Type B pancreatic cell (in vitro differentiated cells): ENCODE measurements at regions not wholly inside any gene's neighbourhood (a gene's known extent, or its start where the extent isn't known, plus 50 kb on each side); places are given as distances from the start of the nearest gene placed in this dataset.

Experiments
- DNase-seq: peaks from one replicate; pipeline ENCODE4 v3.0.0; 2021; ENCODE audit warnings: mixed read lengths; ENCODE audit not compliant: unreplicated experiment; ENCODE audit errors: extremely low spot score
- H3K27ac Mint-ChIP-seq: 2 replicates; pipeline ENCODE4 v1.8.0; 2021; ENCODE audit warnings: mild to moderate bottlenecking, mixed read lengths
- H3K27me3 Mint-ChIP-seq: 2 replicates; pipeline ENCODE4 v1.8.0; 2021; ENCODE audit warnings: mixed read lengths
- H3K36me3 Mint-ChIP-seq: 2 replicates; pipeline ENCODE4 v1.8.0; 2021; ENCODE audit warnings: mixed read lengths
- H3K4me1 Mint-ChIP-seq: one replicate; pipeline ENCODE4 v1.8.0; 2021; ENCODE audit warnings: mixed read lengths; ENCODE audit not compliant: unreplicated experiment
- H3K4me3 Mint-ChIP-seq: 2 replicates; pipeline ENCODE4 v1.8.0; 2021; ENCODE audit warnings: mild to moderate bottlenecking, mixed read lengths
- H3K9me3 Mint-ChIP-seq: 2 replicates; pipeline ENCODE4 v1.8.0; 2021; ENCODE audit warnings: mixed read lengths
- TF ChIP-seq, protein P1 (sequence below): fragments of 200-600 bp; sonication (generic); conservative IDR thresholded peaks from 2 replicates; pipeline ENCODE4 v1.5.0; 2021; ENCODE audit warnings: antibody characterized with exemption, mild to moderate bottlenecking

DNA sequence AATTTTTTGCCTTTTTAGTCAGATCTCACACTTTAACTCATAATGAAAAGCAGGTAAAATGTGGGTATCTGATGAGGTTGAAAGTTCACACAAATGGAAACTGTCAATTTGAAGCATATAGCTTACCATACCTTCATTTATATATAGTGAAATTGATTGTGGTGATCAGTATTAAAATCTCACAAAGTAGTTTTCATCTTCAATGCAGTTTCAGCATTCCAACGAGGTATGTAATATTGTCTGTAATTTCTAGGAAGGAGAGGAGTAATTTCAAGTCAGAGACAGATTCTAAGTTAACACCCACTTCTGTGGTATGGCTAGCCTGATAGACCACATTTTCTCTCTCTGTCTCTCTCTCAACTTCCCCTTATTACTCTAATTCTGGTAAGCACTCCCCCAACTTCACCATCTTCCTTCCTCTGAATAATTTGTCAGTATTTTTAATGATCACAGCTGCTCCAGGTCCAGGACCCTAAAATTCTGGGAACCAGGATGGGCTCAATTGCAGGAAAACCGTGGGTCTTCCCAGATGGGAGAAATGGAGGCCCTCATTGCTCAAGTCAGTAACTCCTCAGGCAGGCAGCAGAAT is 455.7 kb downstream of the FGF9 start:
- H3K36me3 Mint-ChIP-seq: no peaks in the 10 kb centered on the region
- no peak for DNase-seq
- TF ChIP-seq, protein P1, sequence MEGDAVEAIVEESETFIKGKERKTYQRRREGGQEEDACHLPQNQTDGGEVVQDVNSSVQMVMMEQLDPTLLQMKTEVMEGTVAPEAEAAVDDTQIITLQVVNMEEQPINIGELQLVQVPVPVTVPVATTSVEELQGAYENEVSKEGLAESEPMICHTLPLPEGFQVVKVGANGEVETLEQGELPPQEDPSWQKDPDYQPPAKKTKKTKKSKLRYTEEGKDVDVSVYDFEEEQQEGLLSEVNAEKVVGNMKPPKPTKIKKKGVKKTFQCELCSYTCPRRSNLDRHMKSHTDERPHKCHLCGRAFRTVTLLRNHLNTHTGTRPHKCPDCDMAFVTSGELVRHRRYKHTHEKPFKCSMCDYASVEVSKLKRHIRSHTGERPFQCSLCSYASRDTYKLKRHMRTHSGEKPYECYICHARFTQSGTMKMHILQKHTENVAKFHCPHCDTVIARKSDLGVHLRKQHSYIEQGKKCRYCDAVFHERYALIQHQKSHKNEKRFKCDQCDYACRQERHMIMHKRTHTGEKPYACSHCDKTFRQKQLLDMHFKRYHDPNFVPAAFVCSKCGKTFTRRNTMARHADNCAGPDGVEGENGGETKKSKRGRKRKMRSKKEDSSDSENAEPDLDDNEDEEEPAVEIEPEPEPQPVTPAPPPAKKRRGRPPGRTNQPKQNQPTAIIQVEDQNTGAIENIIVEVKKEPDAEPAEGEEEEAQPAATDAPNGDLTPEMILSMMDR: no peak
- no peaks in the 10 kb centered on the region for H3K4me1 Mint-ChIP-seq
- H3K27me3 Mint-ChIP-seq: no peaks in the 10 kb centered on the region
- no peak overlapping the region for H3K4me3 Mint-ChIP-seq
- no peak overlapping the region for H3K27ac Mint-ChIP-seq
- no peaks in the 10 kb centered on the region for H3K9me3 Mint-ChIP-seq

DNA sequence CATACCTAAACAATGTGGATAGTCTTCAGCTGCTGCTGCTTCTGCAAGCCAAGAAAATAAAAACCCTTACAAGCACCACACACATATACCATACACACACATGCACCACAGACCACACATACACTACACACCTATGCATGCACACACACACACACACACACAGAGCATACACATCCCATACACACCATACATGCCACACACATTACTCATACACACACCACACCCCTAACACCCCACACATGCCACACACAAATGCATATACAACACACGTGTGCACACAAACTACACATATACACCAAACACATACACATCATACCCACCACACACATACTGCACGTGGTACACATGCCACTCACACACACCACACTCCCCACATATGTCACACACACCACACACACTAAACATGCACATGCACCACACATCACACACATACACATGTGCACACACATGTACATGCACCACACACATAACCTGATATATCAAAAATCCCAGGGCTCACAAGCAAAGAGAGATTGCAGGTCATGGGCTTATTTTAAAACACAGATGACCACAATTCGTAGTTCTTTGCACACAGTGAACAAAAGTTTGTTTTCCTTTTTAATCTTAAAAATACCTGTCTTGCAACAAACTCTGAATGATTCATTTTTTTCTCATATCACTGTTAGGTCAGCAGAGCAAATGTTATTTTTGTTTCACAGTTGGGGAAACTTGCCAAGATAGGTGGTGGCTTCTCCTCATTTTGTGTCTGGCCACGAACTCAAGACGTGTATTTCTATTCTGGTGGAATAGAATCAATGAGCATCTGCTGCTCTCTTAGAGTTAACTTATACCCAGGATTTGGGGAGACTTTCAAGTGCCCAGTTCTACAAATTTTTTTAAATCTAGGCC is 456.6 kb downstream of the FGF9 start:
- TF ChIP-seq, protein P1: no peak
- no peaks in the 10 kb centered on the region for H3K9me3 Mint-ChIP-seq
- no peak overlapping the region for H3K27ac Mint-ChIP-seq
- H3K4me1 Mint-ChIP-seq: no peaks in the 10 kb centered on the region
- H3K27me3 Mint-ChIP-seq: no peaks in the 10 kb centered on the region
- H3K36me3 Mint-ChIP-seq: no peaks in the 10 kb centered on the region
- no peak for DNase-seq
- H3K4me3 Mint-ChIP-seq: peak overlapping the region; percentile 5

DNA sequence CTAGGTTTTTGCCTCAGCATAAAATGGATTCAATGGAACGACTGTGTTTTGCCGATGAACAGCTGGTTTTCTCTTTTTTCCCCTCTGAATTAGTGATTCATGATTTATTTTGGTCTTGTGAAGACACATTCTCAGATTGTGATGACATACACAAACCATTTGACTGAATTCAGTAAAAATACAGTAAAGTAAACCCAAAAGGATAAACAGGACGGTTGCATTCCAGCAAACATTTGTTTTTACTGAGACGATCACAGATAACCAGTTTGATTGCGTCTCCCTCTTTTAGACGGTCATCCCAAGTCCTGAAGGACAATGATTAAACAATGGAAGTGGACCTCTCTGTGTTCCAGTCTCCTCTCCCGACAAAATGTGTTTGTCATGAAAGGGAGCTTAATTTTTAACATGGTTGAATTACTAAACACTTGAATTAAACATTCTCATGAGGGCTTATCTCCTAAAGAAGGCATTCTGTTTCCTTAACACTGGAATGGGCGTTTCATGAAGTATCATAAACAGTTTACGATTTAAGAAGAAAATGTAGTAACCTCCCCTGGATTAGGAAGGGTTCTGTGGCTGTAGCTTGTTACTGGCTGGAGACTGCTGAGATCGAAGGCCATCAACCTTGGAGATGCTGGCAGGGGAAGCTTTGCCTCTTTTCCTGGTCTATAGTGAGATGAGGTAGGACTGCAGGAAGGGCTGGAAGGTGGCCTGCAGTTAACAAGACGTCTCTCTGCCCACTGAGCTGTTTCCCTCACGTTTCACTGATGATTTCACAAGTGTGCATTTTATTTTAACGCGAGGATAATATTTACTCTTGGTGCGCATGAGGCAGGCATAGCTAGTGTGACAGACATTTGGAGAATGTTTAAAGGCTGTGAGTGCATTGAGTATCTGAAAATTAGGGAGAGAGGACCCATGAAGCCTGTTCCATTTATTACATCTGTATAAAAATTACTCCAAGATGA is 457.9 kb downstream of the FGF9 start:
- TF ChIP-seq, protein P1: no peak
- Mint-ChIP-seq H3K9me3 (no peaks in the 10 kb centered on the region), H3K4me1 (no peaks in the 10 kb centered on the region), H3K27ac (no peak overlapping the region), H3K27me3 (no peaks in the 10 kb centered on the region), H3K36me3 (no peaks in the 10 kb centered on the region), H3K4me3 (no peak overlapping the region)
- DNase-seq: no peak

DNA sequence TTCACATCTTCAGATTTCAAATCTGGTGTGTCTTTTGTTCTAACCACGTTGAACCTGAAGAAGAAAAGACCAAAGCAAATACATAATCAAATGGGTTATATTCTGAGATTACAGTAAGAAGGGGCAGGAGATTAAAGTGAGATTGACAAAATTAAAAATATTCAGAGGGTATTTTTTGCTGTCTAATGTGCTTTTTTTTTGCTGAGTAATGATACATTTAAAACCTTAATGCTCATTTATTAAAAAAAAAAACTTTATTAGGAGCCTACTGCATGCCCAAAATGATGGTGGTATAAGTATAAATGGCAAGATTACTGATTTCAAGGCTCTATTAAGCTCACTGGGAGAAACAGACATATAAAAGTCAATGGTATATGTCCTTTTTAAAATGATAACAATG is 459.4 kb downstream of the FGF9 start:
- H3K27me3 Mint-ChIP-seq: no peaks in the 10 kb centered on the region
- no peaks in the 10 kb centered on the region for H3K9me3 Mint-ChIP-seq
- TF ChIP-seq, protein P1: no peak
- DNase-seq: no peak
- H3K36me3 Mint-ChIP-seq: no peaks in the 10 kb centered on the region
- peaks cover 2% of the 10 kb centered on the region for H3K4me1 Mint-ChIP-seq
- H3K4me3 Mint-ChIP-seq: no peak overlapping the region
- H3K27ac Mint-ChIP-seq: no peak overlapping the region

DNA sequence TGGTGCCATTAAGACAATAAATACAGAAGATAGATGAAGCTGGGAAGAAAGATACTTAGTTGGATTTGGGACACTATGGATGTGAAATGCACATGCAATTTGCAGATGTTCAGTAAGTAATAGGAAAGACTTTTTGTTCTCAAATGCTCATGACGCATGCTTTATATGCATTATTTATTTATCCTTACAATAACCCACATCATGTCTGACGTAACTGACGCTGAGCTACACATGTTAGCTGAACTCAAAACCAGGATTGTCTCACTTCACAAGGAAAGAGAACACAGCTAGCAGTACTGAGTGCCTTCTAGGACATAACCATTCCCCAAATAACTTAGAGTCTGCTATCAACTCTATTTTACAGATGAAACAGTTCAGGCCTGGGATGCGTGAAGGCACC is 463.4 kb downstream of the FGF9 start:
- H3K27me3 Mint-ChIP-seq: no peaks in the 10 kb centered on the region
- H3K4me1 Mint-ChIP-seq: peaks cover 17% of the 10 kb centered on the region
- H3K36me3 Mint-ChIP-seq: no peaks in the 10 kb centered on the region
- no peak for DNase-seq
- H3K4me3 Mint-ChIP-seq: no peak overlapping the region
- H3K27ac Mint-ChIP-seq: no peak overlapping the region
- TF ChIP-seq, protein P1: no peak
- H3K9me3 Mint-ChIP-seq: peaks cover 7% of the 10 kb centered on the region
